Prostate gland (tissue), 2 donors: ENCODE measurements at regions not wholly inside any gene's neighbourhood (a gene's known extent, or its start where the extent isn't known, plus 50 kb on each side); places are given as distances from the start of the nearest gene placed in this dataset.
"Not testable (repeated sequence)": the region's sequence is repeated elsewhere in the genome, so short reads cannot be mapped to it uniquely, and the experiment has no call there.

Source experiments
- POLR2A ChIP-seq: fragments of 450-650 bp; IDR thresholded peaks from one replicate; pipeline ENCODE4 v1.6.1; 2016; ENCODE audit warnings: antibody characterized with exemption, mild to moderate bottlenecking
- POLR2AphosphoS5 ChIP-seq: sonication (generic); formaldehyde crosslinking; IDR thresholded peaks from one replicate; pipeline ENCODE4 v1.6.1; 2017; ENCODE audit warnings: antibody characterized with exemption
- TF ChIP-seq, protein P1 (sequence below), 4 experiments: fragments of 200-600 bp in 2 of 4; fragments of 450-650 bp in 2 of 4; sonication (generic) in 2 of 4; IDR thresholded peaks; 1 replicate in 3 of 4; 2 replicates in 1 of 4; pipeline ENCODE4 v1.5.1; 2016 to 2019; ENCODE audit warnings: antibody characterized with exemption in 4 of 4, mild to moderate bottlenecking in 2 of 4, moderate library complexity in 2 of 4

DNA sequence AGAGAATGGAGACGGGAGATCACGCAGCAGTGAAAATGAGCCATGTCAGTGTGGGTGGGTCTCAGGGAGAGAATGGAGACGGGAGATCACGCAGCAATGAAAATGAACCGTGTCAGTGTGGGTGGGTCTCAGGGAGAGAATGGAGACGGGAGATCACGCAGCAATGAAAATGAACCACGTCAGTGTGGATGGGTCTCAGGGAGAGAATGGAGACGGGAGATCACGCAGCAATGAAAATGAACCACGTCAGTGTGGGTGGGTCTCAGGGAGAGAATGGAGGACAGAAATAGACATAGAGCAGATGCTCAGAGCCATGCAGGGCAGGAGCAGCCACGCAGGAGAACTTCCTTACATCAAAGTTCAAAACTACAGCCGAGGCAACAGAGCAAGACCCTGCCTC lies 89.8 kb upstream of the LPCAT1 start:
- TF ChIP-seq, protein P1, sequence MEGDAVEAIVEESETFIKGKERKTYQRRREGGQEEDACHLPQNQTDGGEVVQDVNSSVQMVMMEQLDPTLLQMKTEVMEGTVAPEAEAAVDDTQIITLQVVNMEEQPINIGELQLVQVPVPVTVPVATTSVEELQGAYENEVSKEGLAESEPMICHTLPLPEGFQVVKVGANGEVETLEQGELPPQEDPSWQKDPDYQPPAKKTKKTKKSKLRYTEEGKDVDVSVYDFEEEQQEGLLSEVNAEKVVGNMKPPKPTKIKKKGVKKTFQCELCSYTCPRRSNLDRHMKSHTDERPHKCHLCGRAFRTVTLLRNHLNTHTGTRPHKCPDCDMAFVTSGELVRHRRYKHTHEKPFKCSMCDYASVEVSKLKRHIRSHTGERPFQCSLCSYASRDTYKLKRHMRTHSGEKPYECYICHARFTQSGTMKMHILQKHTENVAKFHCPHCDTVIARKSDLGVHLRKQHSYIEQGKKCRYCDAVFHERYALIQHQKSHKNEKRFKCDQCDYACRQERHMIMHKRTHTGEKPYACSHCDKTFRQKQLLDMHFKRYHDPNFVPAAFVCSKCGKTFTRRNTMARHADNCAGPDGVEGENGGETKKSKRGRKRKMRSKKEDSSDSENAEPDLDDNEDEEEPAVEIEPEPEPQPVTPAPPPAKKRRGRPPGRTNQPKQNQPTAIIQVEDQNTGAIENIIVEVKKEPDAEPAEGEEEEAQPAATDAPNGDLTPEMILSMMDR (IDR thresholded peaks at IDR 0.05), result not testable (repeated sequence)
- TF ChIP-seq POLR2A, POLR2AphosphoS5: not testable (repeated sequence)
